Thyroid gland (tissue), 4 donors: ENCODE measurements at regions not wholly inside any gene's neighbourhood (a gene's known extent, or its start where the extent isn't known, plus 50 kb on each side); places are given as distances from the start of the nearest gene placed in this dataset.

Experiments used
- DNase-seq, 2 donors: peaks; one replicate each; pipeline ENCODE4 v3.0.0-alpha.2; 2019
- H3K27ac ChIP-seq, 3 donors: fragments of 200-600 bp; sonication (generic); 1 replicate in 2 of 3; 2 replicates in 1 of 3; pipeline ENCODE4 v1.5.1; 2016 to 2019; ENCODE audit warnings: mild to moderate bottlenecking in 1 of 3, moderate library complexity in 1 of 3
- H3K27me3 ChIP-seq: fragments of 200-600 bp; sonication (generic); one replicate; pipeline ENCODE4 v1.5.1; 2019
- H3K36me3 ChIP-seq, 2 donors: fragments of 200-600 bp; sonication (generic); one replicate each; pipeline ENCODE4 v1.5.1; 2016 to 2019
- H3K4me1 ChIP-seq, 2 donors: fragments of 200-600 bp; sonication (generic); one replicate each; pipeline ENCODE4 v1.5.1; 2017 to 2019
- H3K4me3 ChIP-seq, 3 donors: fragments of 200-600 bp; sonication (generic); replicated peaks in 1 of 3; 1 replicate in 2 of 3; 2 replicates in 1 of 3; pipeline ENCODE4 v1.5.1; 2016; ENCODE audit warnings: mild to moderate bottlenecking in 1 of 3
- H3K9me3 ChIP-seq: fragments of 200-600 bp; sonication (generic); one replicate; pipeline ENCODE4 v1.5.1; 2017
- POLR2A ChIP-seq, 2 donors: fragments of 450-650 bp; IDR thresholded peaks; one replicate each; pipeline ENCODE4 v1.6.1; 2017; ENCODE audit warnings: antibody characterized with exemption in 2 of 2, mild to moderate bottlenecking in 2 of 2, moderate library complexity in 1 of 2
- WGBS, 2 donors: methylation state at CpG; one replicate each; pipeline ENCODE4 v1.1.5; 2017; 5-methylcytosine and 5-hydroxymethylcytosine counted together
- intact Hi-C: fragments of 100-400 bp; cut with DNase I; formaldehyde crosslinking; loops from one replicate; pipeline ENCODE4 v1.15.1; 2023
- TF ChIP-seq, protein P1 (sequence below), 6 experiments: fragments of 200-600 bp in 3 of 6; fragments of 450-650 bp in 3 of 6; sonication (generic) in 3 of 6; IDR thresholded peaks; one replicate each; pipeline ENCODE4 v1.5.1; 2016 to 2019; ENCODE audit warnings: antibody characterized with exemption in 6 of 6, mild to moderate bottlenecking in 2 of 6, inconsistent platforms in 1 of 6, moderate library complexity in 1 of 6

DNA sequence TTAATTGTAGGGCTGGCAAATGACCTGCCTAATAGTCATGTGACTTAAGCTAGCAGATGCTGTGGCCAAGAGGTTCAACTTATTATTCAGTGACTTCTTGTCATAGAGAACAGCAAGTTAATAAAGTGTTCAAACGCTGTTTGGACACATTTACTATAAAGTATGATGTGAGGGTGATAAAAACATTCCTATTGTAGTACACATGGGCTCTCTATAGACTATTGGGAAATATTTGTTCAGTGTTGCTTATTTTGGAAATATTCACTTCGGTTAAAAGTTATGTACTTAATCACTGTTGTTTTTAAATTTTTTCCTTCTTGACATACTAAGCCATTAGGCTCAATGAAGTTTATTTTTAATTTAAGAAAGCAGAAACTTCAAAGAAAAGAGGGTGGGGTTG, 345.0 kb downstream of the NNT start:
- WGBS, 2 donors: 57 to 65% methylated on average over 2 of the region's 2 CpGs
- no peaks in the 10 kb centered on the region for H3K27me3 ChIP-seq
- H3K9me3 ChIP-seq: no peaks in the 10 kb centered on the region
- no peaks in the 10 kb centered on the region for H3K36me3 ChIP-seq
- TF ChIP-seq, protein P1, sequence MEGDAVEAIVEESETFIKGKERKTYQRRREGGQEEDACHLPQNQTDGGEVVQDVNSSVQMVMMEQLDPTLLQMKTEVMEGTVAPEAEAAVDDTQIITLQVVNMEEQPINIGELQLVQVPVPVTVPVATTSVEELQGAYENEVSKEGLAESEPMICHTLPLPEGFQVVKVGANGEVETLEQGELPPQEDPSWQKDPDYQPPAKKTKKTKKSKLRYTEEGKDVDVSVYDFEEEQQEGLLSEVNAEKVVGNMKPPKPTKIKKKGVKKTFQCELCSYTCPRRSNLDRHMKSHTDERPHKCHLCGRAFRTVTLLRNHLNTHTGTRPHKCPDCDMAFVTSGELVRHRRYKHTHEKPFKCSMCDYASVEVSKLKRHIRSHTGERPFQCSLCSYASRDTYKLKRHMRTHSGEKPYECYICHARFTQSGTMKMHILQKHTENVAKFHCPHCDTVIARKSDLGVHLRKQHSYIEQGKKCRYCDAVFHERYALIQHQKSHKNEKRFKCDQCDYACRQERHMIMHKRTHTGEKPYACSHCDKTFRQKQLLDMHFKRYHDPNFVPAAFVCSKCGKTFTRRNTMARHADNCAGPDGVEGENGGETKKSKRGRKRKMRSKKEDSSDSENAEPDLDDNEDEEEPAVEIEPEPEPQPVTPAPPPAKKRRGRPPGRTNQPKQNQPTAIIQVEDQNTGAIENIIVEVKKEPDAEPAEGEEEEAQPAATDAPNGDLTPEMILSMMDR (IDR thresholded peaks at IDR 0.05): no peak
- TF ChIP-seq POLR2A (IDR thresholded peaks at IDR 0.05): no peak
- no peak overlapping the region for H3K4me3 ChIP-seq
- no peak for DNase-seq
- H3K27ac ChIP-seq: no peak overlapping the region
- intact Hi-C loops: no loop called here
- H3K4me1 ChIP-seq: no peaks in the 10 kb centered on the region

DNA sequence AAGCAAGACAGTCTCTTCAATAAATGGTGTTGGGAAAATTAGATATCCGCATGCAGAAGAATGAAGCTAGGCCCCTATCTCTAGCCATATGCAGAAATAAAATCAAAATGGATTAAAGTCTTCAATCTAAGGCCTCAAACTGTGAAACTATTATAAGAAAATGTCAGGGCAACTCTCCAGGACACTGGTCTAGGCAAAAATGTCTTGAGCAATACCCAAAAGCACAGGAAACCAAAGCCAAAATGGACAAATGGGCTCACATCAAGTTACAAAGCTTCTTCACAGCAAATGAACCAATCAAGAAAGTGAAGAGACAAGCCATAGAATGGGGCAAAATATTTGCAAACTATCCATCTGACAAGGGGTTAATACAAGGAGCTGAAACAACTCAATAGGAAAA, 338.8 kb downstream of the NNT start:
- whole genome bisulfite sequencing, 2 donors: 91 to 100% methylated on average over 1 of the region's 1 CpG
- no peaks in the 10 kb centered on the region for H3K4me1 ChIP-seq
- H3K27me3 ChIP-seq: no peaks in the 10 kb centered on the region
- H3K36me3 ChIP-seq: no peaks in the 10 kb centered on the region
- H3K9me3 ChIP-seq: no peaks in the 10 kb centered on the region
- H3K4me3 ChIP-seq: no peak overlapping the region
- no peak for DNase-seq
- intact Hi-C loops: no loop called here
- no peak overlapping the region for H3K27ac ChIP-seq
- no peak for TF ChIP-seq POLR2A (IDR thresholded peaks at IDR 0.05)
- TF ChIP-seq, protein P1 (IDR thresholded peaks at IDR 0.05): no peak

DNA sequence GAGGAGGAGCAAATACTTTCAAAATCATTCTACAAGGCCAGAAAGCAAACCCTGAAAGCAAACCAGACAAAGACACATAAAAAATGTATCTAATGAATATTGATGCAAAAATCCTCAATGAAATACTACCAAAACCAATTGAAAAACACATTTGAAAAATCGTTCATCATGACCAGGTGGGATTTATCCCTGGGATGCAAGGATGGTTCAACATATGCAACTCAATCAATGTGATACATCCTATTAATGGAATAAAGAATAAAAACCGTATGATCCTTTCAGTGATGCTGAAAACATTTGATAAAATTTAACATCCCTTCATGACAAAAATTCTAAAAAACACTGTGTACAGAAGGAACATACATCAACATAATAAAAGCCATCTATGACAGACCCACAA, 337.6 kb downstream of the NNT start:
- no peak for DNase-seq
- Histone ChIP-seq H3K4me3 (no peak overlapping the region), H3K9me3 (no peaks in the 10 kb centered on the region), H3K4me1 (no peaks in the 10 kb centered on the region), H3K27me3 (no peaks in the 10 kb centered on the region), H3K27ac (no peak overlapping the region), H3K36me3 (no peaks in the 10 kb centered on the region)
- no peak for TF ChIP-seq POLR2A (IDR thresholded peaks at IDR 0.05)
- TF ChIP-seq, protein P1 (IDR thresholded peaks at IDR 0.05): no peak
- intact Hi-C loops: no loop called here
- WGBS, 2 donors: 79 to 89% methylated on average over 2 of the region's 2 CpGs

DNA sequence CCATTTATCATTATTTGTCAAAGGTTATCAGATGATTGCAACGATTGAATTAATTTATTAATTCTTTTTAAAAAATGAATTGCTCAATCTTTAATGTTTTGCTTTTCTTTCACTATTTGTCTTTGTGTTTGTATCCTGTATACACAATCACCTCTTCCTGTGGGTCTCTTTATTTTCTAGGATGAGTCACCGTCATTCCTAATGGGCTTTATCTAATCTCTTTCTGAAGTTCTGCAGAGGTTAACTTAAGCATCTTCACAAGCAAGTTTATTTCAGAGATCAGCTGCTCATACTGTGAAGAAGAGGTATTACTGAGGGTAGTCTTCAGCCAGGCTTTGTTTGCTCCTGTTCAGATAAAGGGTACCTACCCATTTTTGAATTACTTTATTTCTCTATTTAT, 323.9 kb downstream of the NNT start:
- intact Hi-C loops: no loop called here
- H3K36me3 ChIP-seq: no peaks in the 10 kb centered on the region
- TF ChIP-seq POLR2A (IDR thresholded peaks at IDR 0.05): no peak
- TF ChIP-seq, protein P1 (IDR thresholded peaks at IDR 0.05): no peak
- DNase-seq: no peak
- WGBS, 2 donors: 42 to 50% methylated on average over 2 of the region's 2 CpGs
- H3K4me1 ChIP-seq: no peaks in the 10 kb centered on the region
- no peak overlapping the region for H3K27ac ChIP-seq
- H3K27me3 ChIP-seq: no peaks in the 10 kb centered on the region
- H3K9me3 ChIP-seq: no peaks in the 10 kb centered on the region
- H3K4me3 ChIP-seq: no peak overlapping the region

DNA sequence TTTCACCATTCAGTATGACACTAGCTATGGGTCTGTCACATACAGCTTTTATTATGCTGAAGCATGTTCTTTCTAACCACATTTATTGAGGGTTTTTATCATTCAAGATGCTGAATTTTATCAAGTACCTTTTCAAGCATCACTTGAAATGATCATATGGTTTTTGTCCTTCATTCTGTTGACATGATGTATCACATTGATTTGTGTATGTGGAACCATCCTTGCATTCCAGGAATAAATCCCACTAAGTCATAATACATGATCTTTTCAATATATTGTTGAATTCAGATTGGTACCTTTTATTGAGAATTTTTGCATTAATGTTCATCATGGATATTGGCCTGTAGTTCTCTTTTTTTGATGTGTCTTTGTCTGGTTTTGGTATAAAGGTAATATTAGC, 317.4 kb downstream of the NNT start:
- no peaks in the 10 kb centered on the region for H3K27me3 ChIP-seq
- DNase-seq: no peak
- TF ChIP-seq, protein P1 (IDR thresholded peaks at IDR 0.05): no peak
- no peak for TF ChIP-seq POLR2A (IDR thresholded peaks at IDR 0.05)
- no peak overlapping the region for H3K4me3 ChIP-seq
- H3K27ac ChIP-seq: no peak overlapping the region
- H3K36me3 ChIP-seq: no peaks in the 10 kb centered on the region
- intact Hi-C loops: no loop called here
- no peaks in the 10 kb centered on the region for H3K9me3 ChIP-seq
- no peaks in the 10 kb centered on the region for H3K4me1 ChIP-seq
